ENCODE measurements at regions not wholly inside any gene's neighbourhood (a gene's known extent, or its start where the extent isn't known, plus 50 kb on each side); places are given as distances from the start of the nearest gene placed in this dataset.
"Not testable (repeated sequence)": the region's sequence is repeated elsewhere in the genome, so short reads cannot be mapped to it uniquely, and the experiment has no call there.

GRCh38 chr1:149674921-149675320 lies 91.3 kb downstream of the PPIAL4C start:
- not testable (repeated sequence) for ATAC-seq; H3K4me1 Mint-ChIP-seq; H3K36me3 Mint-ChIP-seq (ENCODE audit: low read depth); H3K9me3 Mint-ChIP-seq; DNase-seq; H3K27ac Mint-ChIP-seq; H3K4me3 Mint-ChIP-seq; H3K27me3 Mint-ChIP-seq

GRCh38 chr1:149677359-149677758 lies 93.7 kb downstream of the PPIAL4C start:
- not testable (repeated sequence) for DNase-seq; H3K27ac Mint-ChIP-seq; H3K4me1 Mint-ChIP-seq; H3K4me3 Mint-ChIP-seq; H3K9me3 Mint-ChIP-seq; ATAC-seq; H3K27me3 Mint-ChIP-seq; H3K36me3 Mint-ChIP-seq (ENCODE audit: low read depth)

GRCh38 chr1:149686593-149687238 lies 95.8 kb upstream of the FCGR1A start:
- not testable (repeated sequence) for H3K9me3 Mint-ChIP-seq; H3K4me1 Mint-ChIP-seq; DNase-seq; H3K4me3 Mint-ChIP-seq; H3K36me3 Mint-ChIP-seq (ENCODE audit: low read depth); H3K27ac Mint-ChIP-seq; H3K27me3 Mint-ChIP-seq
- ATAC-seq, result peak; percentile 87

- not testable (repeated sequence) for H3K27ac Mint-ChIP-seq; DNase-seq; H3K9me3 Mint-ChIP-seq; H3K27me3 Mint-ChIP-seq; H3K36me3 Mint-ChIP-seq (ENCODE audit: low read depth); ATAC-seq; H3K4me3 Mint-ChIP-seq
- H3K4me1 Mint-ChIP-seq, result peaks cover 11% of the 10 kb centered on the region
Measured at GRCh38 chr1:149691399-149691798, 91.1 kb upstream of the FCGR1A start.

GRCh38 chr1:149692804-149693539 lies 89.5 kb upstream of the FCGR1A start:
- ATAC-seq (peak; percentile 78), DNase-seq (peak; percentile 8)
- H3K4me1 Mint-ChIP-seq, result peaks cover 11% of the 10 kb centered on the region
- not testable (repeated sequence) for H3K9me3 Mint-ChIP-seq; H3K36me3 Mint-ChIP-seq (ENCODE audit: low read depth); H3K4me3 Mint-ChIP-seq; H3K27me3 Mint-ChIP-seq; H3K27ac Mint-ChIP-seq

GRCh38 chr1:149695066-149695465 lies 87.4 kb upstream of the FCGR1A start:
- not testable (repeated sequence) for H3K27me3 Mint-ChIP-seq; DNase-seq; H3K27ac Mint-ChIP-seq; H3K36me3 Mint-ChIP-seq (ENCODE audit: low read depth); ATAC-seq; H3K4me3 Mint-ChIP-seq; H3K9me3 Mint-ChIP-seq
- H3K4me1 Mint-ChIP-seq, result peaks cover 11% of the 10 kb centered on the region

- not testable (repeated sequence) for H3K4me1 Mint-ChIP-seq; ATAC-seq; H3K27me3 Mint-ChIP-seq; H3K27ac Mint-ChIP-seq; H3K4me3 Mint-ChIP-seq; DNase-seq; H3K9me3 Mint-ChIP-seq; H3K36me3 Mint-ChIP-seq (ENCODE audit: low read depth)
Measured at GRCh38 chr1:149700220-149700619, 82.3 kb upstream of the FCGR1A start.

GRCh38 chr1:149700677-149701567 lies 81.6 kb upstream of the FCGR1A start:
- H3K4me3 Mint-ChIP-seq; H3K4me1 Mint-ChIP-seq; H3K36me3 Mint-ChIP-seq (ENCODE audit: low read depth); H3K27me3 Mint-ChIP-seq; H3K27ac Mint-ChIP-seq; DNase-seq; H3K9me3 Mint-ChIP-seq: not testable (repeated sequence)
- peak; percentile 76 for ATAC-seq

- ATAC-seq (peak; percentile 97), DNase-seq (peak; percentile 48)
- Mint-ChIP-seq H3K27ac (peak overlapping the region; percentile 96), H3K4me3 (peak overlapping the region; percentile 75)
- not testable (repeated sequence) for H3K4me1 Mint-ChIP-seq; H3K36me3 Mint-ChIP-seq (ENCODE audit: low read depth); H3K9me3 Mint-ChIP-seq; H3K27me3 Mint-ChIP-seq
Measured at GRCh38 chr1:149708192-149708853, 74.2 kb upstream of the FCGR1A start.

- H3K4me1 Mint-ChIP-seq; DNase-seq; H3K27ac Mint-ChIP-seq; H3K9me3 Mint-ChIP-seq; H3K4me3 Mint-ChIP-seq; ATAC-seq; H3K27me3 Mint-ChIP-seq; H3K36me3 Mint-ChIP-seq (ENCODE audit: low read depth): not testable (repeated sequence)
Measured at GRCh38 chr1:149711651-149712050, 70.8 kb upstream of the FCGR1A start.

GRCh38 chr1:149712154-149712927 lies 70.2 kb upstream of the FCGR1A start:
- not testable (repeated sequence) for H3K9me3 Mint-ChIP-seq; H3K4me1 Mint-ChIP-seq; ATAC-seq; H3K36me3 Mint-ChIP-seq (ENCODE audit: low read depth); H3K27me3 Mint-ChIP-seq
- peak; percentile 43 for DNase-seq
- peak overlapping the region; percentile 24 for H3K4me3 Mint-ChIP-seq
- H3K27ac Mint-ChIP-seq, result peak overlapping the region; percentile 80

- H3K27ac Mint-ChIP-seq; DNase-seq; H3K27me3 Mint-ChIP-seq; H3K9me3 Mint-ChIP-seq; H3K4me3 Mint-ChIP-seq; H3K4me1 Mint-ChIP-seq; H3K36me3 Mint-ChIP-seq (ENCODE audit: low read depth): not testable (repeated sequence)
- ATAC-seq, result peak; percentile 28
Measured at GRCh38 chr1:149713513-149713912, 69.0 kb upstream of the FCGR1A start.

- not testable (repeated sequence) for H3K27me3 Mint-ChIP-seq, H3K27ac Mint-ChIP-seq, H3K4me3 Mint-ChIP-seq
Measured at GRCh38 chr1:149713952-149714351, 68.5 kb upstream of the FCGR1A start.

More at GRCh38 chr1:149713952-149714351, 68.5 kb upstream of the FCGR1A start:
- not testable (repeated sequence) for H3K4me1 Mint-ChIP-seq; H3K36me3 Mint-ChIP-seq (ENCODE audit: low read depth); DNase-seq; H3K9me3 Mint-ChIP-seq; ATAC-seq
